CD4-positive, alpha-beta T cell treated with Interleukin-12 subunit alpha and Interleukin-12 subunit beta, for 1 hour (primary cell): ENCODE measurements at regions not wholly inside any gene's neighbourhood (a gene's known extent, or its start where the extent isn't known, plus 50 kb on each side); places are given as distances from the start of the nearest gene placed in this dataset.
"Not testable (repeated sequence)": the region's sequence is repeated elsewhere in the genome, so short reads cannot be mapped to it uniquely, and the experiment has no call there.

Source experiments
- DNase-seq: peaks from one replicate; pipeline ENCODE4 v3.0.0-alpha.2; 2020

DNA sequence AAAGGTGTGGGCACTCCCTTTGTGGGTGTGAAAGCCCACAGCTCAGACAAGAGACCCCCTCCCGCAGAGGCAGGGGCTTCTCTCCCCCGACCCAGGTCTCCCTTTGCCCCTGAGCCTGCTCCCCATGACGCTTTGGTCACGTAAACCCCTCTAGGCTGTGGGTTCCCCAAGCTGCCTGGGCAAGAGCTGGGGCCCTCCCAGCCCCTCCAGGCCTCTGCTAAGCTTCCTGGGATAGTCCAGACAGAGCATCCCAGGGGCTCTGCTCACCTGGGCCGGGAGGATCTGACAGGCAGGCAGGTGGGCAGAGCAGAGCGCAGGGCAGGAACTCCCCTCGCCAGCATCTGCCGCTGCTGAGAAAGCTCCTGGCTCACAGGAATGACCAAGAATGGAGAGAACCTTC, 177.3 kb downstream of the BANP start:
- DNase-seq: no peak

DNA sequence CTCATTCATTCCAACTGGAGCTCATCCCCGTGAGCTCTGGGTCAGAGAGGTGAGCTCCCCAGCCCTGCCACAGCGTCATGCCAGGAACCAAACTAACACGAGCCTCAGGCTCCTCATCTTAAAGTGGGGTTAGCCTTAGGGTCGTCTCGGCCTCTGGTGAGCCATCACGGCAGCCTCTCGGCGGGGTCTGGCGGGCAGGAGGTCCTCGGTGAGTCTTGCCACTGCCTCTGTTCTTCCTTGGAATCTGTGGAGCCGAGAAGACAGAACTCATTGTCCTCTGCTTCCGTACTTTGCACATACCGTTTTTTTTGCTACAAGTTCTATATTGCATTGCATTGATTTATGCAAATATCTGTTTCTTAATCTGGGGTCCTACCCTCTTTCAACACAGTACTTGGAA, 177.9 kb downstream of the BANP start:
- DNase-seq: not testable (repeated sequence)

DNA sequence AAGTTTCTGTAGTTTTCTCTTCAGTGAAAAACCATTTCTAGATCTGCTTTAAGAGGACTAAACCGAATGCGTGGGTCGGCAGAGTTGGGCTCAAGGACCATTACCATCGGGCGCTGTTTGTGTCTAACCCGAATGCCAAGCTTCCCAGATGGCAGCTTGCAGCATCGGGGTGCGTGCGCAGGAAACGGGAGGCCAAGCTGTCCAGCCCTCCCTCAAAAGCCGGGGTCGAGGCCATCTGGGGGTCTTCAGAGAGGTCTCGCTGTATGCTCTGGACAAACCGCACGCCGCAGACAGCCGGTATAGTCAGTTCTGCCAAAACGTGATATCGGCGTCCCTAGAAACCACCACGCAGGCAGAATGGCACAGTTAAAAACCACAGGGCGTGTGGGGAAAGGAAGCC, 178.8 kb downstream of the BANP start:
- no peak for DNase-seq

DNA sequence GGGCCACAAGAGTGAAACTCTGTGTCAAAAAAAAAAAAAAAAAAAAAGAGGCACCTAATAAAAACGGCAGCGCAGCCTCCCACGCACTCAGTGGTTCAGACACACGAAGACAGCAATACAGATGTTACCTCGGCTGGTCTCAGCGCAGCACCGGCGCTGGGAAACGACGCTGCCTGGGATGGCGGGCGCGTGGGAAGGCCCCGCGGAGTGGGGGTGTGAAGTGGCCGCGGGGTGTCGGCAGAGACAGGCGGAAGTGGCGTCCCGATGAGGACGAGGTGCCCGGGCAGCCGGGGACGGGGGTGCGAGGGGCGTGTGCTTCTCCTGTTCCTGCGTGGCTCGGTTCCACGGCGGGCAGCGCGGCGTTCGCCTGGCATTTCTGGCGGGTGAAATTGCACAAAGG, 179.4 kb downstream of the BANP start:
- DNase-seq: no peak

DNA sequence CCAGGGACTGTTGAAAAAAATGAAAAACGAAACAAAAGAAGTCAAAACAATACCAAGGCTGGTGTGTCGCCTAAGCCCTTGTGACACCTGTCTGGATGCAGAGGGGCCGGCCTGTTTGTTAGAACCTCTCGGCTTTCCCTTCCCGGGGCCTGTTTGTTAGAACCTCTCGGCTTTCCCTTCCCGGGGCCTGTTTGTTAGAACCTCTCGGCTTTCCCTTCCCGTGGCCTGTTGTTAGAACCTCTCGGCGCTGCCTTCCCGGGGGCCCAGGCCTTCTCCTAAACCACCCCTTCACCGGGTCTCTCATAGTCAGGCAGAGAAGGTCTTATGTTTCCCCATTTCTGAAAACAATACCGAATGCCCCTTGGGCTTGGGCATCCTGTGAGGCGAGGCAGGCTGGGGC, 180.0 kb downstream of the BANP start:
- DNase-seq: no peak

DNA sequence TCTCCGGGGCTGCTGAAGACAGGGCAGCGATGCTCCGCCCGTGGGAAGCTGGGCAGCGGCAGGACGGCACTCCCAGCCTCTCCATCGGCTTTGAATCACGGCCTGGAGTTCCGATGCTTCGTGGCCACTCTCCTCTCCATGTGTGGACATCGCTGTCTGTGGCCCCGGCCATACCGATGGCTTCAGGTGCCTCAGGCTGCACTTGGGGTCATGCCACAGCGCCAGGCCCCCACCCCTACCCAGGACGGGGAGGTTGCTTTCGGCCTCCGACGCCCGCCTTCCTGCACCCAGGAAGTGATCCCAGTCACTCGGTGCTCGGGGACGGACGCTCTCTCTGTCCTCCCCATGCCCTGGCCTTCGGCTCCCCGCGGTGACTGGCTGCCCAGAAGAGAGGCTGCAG, 180.7 kb downstream of the BANP start:
- DNase-seq: no peak

DNA sequence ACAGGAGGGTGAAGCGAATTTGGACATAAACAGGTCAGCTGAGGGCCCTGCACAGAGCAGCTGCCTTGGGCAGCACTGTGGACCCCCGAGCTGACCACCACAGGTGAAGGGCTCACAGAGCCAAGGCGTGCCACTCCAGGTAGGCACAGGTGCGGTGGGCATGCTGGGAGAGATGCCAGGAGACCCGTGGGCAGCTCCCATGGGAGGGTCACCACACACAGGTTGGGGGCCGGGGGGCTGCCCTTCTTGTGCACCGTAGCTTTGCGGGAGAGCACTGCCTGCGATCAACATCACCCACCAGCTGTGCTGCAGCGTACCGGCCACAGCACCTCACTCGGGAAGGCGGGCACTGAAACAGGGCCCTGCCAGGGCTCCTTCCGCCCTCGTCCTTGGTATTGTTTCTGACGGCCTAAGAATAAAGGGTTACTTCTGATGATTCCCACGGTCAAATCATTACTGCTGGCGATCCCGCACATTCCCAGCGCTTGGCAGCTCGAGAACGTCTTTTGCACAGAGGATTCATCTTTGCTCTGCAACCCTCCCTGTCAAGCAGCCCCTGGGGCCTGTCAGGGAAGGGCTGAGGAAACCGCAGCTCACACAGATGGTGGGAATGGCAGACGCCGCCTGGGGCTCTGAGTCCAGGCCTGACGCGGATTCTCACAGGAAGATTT, 181.7 kb downstream of the BANP start:
- no peak for DNase-seq

DNA sequence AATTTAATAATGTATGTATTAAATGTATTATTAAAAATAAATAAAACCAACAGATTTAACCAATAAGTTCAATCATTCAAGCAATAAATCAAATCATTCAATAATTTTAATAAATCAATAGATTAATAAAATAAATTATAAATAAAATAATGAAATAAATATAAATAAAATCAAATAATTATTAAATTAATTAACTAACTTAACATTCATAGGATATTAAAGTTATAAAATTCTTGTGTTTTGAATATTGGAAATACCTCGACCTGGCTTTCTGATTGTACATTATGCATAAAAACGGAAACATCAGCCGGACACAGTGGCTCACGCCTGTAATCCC, 182.2 kb downstream of the BANP start:
- DNase-seq: no peak

DNA sequence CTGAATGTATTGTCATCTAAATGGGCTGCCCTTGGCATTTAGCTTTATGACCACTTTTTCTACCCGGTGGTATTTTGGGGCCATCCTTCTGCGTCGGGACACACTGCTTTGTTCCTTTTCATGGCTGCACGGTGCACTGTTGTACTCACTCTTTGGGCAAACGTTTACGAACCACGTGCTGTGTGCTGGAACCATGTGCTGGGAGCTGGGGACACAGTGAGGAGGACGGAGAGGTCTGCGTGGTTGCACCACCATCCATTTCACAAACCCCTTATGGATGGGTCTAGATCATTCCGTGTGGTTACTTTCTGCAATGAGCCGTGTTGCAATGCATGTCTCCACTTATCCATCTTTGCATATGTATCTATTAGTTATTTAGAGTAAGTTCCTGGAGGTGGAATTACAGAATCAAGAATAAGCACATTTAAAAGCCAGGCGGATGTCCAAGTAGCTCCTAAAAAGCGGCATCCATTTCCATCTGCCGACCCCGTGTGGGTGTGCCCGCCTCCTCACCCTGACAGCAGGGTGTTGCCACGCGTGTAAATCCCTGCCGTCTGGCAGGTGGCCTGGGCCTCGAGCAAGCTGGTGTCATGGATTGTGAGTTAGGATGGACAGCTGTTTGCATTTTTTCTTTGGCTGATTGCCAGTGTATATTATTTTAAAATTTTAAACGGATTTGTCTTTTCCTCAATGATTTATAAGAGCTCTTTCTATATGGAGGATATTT, 183.1 kb downstream of the BANP start:
- DNase-seq: not testable (repeated sequence)

DNA sequence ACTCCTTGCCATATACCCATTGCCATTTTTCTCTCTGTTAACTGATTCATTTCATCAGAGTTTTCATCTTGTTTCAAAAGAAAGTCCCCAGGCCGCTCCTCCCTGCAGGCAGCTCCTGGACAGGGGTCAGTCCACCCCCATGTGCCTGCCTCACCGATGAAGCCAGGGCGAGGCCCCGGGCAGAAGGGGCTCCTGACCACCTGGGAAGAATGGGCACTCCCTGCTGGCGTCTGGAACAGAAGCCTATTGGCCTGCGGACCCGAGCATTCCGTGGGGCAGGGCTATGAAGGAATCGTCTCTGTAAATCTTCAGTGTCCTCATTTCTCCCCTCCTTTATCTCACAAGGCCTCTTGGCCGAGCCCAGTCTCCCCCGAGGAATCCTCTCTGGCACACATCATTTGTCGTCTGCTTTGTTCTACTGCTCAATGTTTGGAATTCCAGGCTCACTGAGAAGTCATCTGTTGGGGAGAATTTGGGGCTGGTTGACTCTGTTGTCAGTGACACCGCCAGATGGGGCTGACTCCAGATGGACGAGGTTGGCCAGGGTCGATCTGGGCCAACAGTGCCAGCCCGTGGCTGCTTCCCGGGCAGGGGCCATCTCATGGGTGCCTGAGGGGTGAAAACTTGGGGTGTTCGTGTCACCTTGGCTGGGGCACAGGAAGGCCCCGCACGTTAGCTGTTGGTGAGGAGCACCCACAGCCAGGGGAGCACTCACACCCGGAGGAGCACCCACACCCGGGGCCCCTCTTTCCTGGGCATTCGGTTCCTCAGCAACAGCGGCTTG, 183.9 kb downstream of the BANP start:
- not testable (repeated sequence) for DNase-seq

DNA sequence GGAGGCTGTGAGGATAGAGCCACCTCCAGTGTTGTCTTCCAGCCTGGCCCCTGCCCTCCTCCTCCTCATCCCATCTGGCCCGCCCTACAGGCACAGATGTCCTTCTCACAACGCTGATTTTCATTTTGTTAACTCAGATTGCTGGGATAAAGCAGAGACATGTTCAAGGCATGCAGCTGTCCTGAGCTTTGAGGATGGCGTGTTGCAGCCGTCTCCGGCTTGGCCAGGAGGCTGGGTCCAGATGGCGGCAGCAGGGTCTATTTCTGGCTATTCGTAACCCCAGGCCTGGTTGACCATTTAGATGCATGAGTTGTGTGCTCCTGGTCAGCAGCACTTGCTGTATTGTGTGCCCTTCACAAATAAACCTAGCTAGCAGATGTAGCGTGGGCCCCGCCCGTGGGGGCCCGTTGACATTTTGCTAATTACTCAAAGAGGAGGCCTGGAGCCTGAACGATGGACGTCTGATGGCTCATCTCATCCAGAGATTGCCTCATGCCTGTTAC, 185.0 kb downstream of the BANP start:
- DNase-seq: not testable (repeated sequence)

DNA sequence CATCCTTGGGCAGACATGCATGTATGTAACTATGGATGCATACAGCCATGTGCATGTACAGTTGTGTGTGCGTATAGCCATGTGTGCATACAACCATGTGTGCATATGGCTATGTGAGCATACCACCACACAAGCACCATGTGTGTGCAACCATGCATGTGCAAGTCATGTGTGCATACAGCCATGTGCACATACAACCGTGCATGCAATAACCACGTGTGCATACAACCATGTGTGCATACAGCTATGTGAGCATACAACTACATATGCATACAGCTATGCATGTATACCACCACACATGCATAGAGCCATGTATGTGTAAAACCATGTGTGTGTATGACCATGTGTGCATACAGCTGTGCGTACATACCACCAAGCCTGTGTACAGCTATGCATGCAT, 185.7 kb downstream of the BANP start:
- DNase-seq: not testable (repeated sequence)

DNA sequence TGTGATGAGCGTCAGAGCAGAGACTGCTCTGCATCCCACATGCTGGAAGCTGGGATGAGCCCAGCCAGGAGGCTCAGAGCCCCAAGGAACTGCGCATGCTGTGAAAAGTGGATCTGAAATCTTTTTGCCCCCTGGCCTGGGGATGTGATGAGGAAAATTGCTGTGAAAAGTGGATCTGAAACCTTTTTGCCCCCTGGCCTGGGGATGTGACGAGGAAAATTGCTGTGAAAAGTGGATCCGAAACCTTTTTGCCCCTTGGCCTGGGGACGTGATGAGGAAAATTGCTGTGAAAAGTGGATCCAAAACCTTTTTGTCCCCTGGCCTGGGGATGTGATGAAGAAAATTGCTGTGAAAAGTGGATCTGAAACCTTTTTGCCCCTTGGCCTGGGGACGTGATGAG, 187.9 kb downstream of the BANP start:
- peak; percentile 7 for DNase-seq

DNA sequence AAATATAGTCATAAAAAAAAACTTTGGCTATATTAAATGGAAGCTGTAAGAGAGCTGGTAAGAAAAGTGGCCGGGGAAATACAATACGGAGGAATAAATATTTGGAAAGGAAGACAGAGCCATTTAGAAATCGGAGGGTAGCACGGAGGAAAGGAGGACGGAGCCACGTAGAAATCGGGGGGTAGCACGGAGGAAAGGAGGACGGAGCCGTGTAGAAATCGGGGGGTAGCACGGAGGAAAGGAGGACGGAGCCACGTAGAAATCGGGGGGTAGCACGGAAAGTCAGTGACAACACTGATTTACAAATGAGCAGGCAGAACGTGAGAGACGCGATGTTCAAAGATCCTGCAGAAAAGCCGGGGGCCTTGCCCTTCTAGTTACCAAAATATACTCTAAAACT, 189.0 kb downstream of the BANP start:
- DNase-seq: not testable (repeated sequence)

DNA sequence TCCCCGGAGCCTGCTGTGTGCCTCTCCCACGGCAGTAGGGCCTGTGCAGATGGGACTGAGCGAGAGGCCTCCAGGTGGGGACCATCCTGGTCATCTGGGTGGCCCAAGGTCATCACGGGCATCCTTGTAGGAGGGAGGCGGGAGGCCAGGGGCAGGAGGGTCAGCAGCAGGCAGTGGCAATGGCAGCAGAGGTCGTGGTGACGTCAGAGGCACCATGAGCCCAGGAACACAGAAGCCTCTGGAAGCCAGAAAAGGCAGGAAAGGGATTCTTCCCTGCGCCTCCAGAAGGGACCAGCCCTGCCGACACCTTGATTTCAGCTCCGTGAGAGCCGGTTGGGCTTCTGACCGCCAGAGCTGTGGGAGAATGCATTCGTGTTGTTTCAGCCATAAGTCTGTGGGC, 190.3 kb downstream of the BANP start:
- DNase-seq: no peak

DNA sequence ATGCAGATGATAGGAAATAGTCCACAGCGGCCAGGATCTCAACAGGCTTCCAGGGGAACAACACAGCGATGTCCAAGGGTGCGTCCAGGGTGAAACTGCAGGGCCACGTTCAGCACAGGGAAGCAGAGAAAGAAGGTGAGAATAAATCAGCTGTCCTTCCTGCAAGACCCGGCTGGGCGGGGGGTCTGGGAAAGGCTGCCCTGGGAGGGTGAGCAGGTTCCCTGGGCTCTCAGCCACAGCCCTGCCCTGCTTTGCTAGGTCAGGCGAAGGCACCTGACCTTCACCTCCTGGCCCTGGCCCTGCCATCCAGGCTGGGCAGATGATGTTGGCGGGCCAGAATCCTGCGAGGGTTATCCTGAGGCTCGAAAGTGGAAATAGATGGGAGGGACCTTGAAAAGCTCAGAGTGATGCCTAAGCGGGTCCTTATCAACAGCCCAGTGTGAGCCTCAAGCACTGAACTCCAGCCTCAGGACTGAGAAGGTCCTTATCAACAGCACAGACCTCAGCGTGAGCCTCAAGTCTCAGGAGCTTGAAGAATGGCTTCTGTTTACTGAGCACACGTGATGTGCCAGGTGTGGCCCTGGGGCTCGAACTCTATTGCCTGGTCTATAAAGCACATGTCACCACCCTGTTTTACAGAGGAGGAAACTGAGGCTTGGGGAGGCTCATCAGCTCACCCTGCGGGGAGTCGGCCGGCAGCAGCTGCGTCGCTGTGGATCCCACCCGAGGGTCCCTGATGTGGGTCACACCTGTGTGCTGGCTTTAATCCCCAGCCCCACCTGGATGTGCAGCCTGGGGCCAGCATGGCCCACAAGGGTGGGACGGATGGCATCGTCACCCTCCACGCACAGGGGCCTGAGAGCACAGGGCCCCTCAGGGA, 191.1 kb downstream of the BANP start:
- not testable (repeated sequence) for DNase-seq

DNA sequence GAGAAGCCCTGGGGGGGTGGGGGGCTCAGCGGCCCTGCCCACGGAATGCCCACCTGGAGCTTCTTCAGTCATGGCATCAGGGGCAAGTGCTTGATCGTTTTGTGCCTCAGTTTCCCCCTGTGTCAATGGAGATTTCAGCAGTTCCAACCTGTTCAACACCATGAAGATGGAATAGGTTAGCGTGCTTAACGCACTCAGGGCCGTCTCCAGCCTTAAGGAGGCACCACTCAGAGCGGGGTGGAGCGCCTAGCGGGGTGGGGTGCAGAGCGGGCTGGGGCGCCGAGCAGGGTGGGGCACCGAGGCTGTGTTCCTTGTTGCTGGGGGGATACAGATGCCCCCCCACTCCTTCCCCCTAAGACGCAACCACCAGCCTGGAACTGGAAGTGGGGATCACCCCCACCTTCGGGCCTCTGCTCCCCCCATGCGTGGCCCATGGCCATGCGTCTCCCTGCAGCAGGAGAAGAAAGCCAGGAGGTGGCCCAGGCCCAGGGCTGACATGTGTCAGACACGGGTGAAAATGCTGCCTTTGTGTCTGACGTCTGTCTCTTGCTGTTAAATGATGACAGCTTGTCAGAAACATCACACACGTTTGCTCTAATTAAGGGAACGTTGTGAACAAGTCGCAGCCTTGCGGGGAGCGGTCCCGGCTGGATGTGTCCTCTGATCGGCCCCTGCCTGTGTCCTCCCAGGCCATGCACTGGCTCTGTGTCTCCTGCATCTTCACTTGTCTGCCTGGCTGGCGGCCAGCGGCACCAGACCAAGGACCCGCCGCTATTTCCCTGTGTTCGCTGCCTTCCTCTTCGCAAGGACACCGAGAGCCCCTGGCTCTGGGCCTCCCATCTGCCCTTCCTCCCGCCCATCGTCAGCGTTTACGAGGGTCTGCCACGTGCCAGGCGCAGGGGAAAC, 192.1 kb downstream of the BANP start:
- DNase-seq: not testable (repeated sequence)

DNA sequence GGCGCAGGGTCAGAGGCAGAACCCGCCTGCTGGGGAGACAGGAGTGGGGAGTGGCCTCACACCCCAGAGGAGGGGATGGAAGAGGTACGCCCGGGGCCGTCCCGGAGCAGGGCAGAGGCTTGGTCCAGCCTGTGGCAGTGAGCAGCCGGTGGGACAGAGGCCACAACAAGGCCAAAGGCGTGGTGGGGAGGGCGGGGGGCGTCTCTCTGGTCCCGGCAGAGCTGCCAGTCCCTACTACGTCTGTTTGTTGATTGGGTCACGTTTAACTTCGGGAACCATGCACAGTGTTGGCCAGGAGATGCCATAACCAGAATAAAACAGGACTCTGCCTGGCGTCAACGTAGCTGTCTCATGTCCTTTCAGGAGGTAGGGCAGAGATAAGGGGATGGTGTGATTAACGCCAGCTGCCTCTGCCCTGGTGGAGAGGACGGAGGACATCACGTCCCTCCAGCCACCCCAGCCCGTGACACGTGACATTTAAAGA, 192.8 kb downstream of the BANP start:
- DNase-seq: no peak

DNA sequence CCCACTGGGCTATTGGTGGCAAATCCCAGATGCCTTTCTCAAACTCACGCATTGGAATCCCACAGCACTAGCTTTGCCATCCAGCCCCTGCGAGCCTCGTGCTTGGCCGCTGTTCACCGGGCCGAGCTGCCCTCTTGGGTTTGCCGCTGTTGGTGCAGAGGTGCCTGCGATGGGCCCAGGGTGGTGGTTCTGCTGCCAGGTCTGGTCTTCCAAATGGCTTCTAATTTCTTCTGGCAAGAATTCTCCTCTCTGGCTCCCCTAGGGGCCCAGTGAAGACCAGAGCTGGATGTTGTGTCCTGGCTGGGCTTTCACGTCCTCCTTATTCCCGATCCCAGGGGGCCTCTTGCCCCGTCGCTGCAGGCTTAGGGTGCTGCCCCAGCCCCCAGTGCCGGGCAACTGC, 194.1 kb downstream of the BANP start:
- DNase-seq: not testable (repeated sequence)

DNA sequence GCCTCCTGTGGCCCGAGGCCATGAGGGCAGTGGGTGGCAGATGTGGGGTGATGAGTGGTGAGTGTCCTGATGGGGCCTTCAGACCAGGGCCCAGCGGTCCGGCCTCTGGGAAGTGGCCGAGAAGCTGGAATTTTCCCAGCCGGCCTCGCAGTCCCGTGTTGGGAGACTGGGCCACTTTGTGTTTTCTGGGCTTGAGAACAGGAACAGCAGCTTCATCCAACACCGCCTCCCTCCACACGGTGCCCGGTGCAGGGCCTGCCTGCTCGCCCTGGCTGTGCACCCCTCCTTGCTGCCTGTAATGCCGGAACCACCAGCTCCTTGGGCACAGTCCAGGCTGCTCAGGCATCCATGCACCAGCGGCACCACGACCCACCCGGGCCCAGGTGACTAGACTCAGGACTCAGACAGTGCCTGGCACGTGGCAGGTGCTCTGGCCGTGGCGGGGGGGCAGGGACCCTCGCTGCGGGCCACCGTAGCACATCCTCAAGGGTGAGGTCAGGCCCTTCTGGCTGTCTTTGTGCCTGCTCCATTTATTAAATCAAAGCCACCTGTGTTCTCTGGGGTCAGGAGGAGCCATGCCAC, 194.7 kb downstream of the BANP start:
- DNase-seq: not testable (repeated sequence)

DNA sequence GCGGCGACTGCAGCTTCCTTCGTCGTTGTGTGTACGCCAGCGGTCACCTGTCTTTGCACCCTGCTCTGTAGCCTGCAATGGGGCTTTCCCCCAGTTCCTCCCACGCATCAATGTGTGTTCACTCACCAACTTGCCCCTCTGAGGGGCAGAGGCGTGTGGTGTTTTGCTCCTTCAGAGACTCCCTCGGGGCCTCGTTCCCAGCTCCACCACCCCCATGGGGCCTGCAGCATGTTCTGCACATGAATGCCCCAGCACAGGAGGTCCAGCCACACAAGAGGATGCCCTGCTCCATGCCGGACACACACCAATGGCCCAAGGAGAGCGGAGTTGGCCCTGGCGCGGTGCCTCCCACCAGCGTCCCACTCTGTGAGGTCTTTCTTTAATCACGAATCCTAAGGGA, 196.8 kb downstream of the BANP start:
- DNase-seq: not testable (repeated sequence)
